ENCODE measurements at regions not wholly inside any gene's neighbourhood (a gene's known extent, or its start where the extent isn't known, plus 50 kb on each side); places are given as distances from the start of the nearest gene placed in this dataset.

- no peak overlapping the region for H3K4me3 ChIP-seq
- DNase-seq (ENCODE audit: extremely low spot score): no peak
- intact Hi-C loops (cut with DNase I): no loop called here
- no peaks in the 10 kb centered on the region for H3K4me1 ChIP-seq
- peaks cover 0 to 9% (median 0%) of the 10 kb centered on the region in 4 donors for H3K27me3 ChIP-seq
- no peak for TF ChIP-seq CTCF (IDR thresholded peaks at IDR 0.05)
- no peak for TF ChIP-seq POLR2AphosphoS5 (IDR thresholded peaks at IDR 0.05)
- no peak for TF ChIP-seq POLR2A (IDR thresholded peaks at IDR 0.05; ENCODE audit: low read depth)
- TF ChIP-seq EP300 (IDR thresholded peaks at IDR 0.05): no peak
- H3K36me3 ChIP-seq: no peaks in the 10 kb centered on the region
- no peaks in the 10 kb centered on the region for H3K9me3 ChIP-seq
- H3K27ac ChIP-seq (replicated peaks in 1 of 4): no peak overlapping the region
- 74% methylated on average over 2 of the region's 2 CpGs for WGBS
Measured at GRCh38 chr16:65994291-65994690, 372.2 kb upstream of the CDH5 start.

- DNase-seq (ENCODE audit: extremely low spot score): no peak
- WGBS: 64% methylated on average over 1 of the region's 1 CpG
- no peaks in the 10 kb centered on the region for H3K36me3 ChIP-seq
- peaks cover 0 to 4% (median 0%) of the 10 kb centered on the region in 4 donors for H3K4me1 ChIP-seq
- TF ChIP-seq POLR2AphosphoS5 (IDR thresholded peaks at IDR 0.05) (no peak), CTCF (IDR thresholded peaks at IDR 0.05) (no peak), POLR2A (IDR thresholded peaks at IDR 0.05; ENCODE audit: low read depth) (no peak), EP300 (IDR thresholded peaks at IDR 0.05) (no peak)
- no peak overlapping the region for H3K27ac ChIP-seq (replicated peaks in 1 of 4)
- H3K9me3 ChIP-seq: no peaks in the 10 kb centered on the region
- intact Hi-C loops (cut with DNase I): no loop called here
- H3K27me3 ChIP-seq: peaks cover 0 to 4% (median 0%) of the 10 kb centered on the region in 4 donors
- no peak overlapping the region for H3K4me3 ChIP-seq
Measured at GRCh38 chr16:65991149-65991701, 375.3 kb upstream of the CDH5 start.

GRCh38 chr16:65989861-65990604 lies 376.5 kb upstream of the CDH5 start:
- TF ChIP-seq POLR2AphosphoS5 (IDR thresholded peaks at IDR 0.05) (no peak), EP300 (IDR thresholded peaks at IDR 0.05) (no peak), POLR2A (IDR thresholded peaks at IDR 0.05; ENCODE audit: low read depth) (no peak), CTCF (IDR thresholded peaks at IDR 0.05) (no peak)
- 71% methylated on average over 5 of the region's 5 CpGs for WGBS
- no peak for DNase-seq (ENCODE audit: extremely low spot score)
- H3K27ac ChIP-seq (replicated peaks in 1 of 4): no peak overlapping the region
- intact Hi-C loops (cut with DNase I): no loop called here
- H3K4me3 ChIP-seq: no peak overlapping the region
- H3K27me3 ChIP-seq: peaks cover 0 to 8% (median 0%) of the 10 kb centered on the region in 4 donors
- no peaks in the 10 kb centered on the region for H3K9me3 ChIP-seq
- H3K36me3 ChIP-seq: no peaks in the 10 kb centered on the region
- H3K4me1 ChIP-seq: peaks cover 0 to 4% (median 0%) of the 10 kb centered on the region in 4 donors

GRCh38 chr16:65988024-65988595 lies 378.4 kb upstream of the CDH5 start:
- Histone ChIP-seq H3K4me1 (peaks cover 0 to 4% (median 0%) of the 10 kb centered on the region in 4 donors), H3K4me3 (no peak overlapping the region), H3K27ac (replicated peaks in 1 of 4) (no peak overlapping the region), H3K36me3 (no peaks in the 10 kb centered on the region), H3K9me3 (no peaks in the 10 kb centered on the region), H3K27me3 (peaks cover 0 to 8% (median 0%) of the 10 kb centered on the region in 4 donors)
- DNase-seq (ENCODE audit: extremely low spot score): no peak
- no peak for TF ChIP-seq CTCF (IDR thresholded peaks at IDR 0.05)
- no peak for TF ChIP-seq POLR2A (IDR thresholded peaks at IDR 0.05; ENCODE audit: low read depth)
- TF ChIP-seq POLR2AphosphoS5 (IDR thresholded peaks at IDR 0.05): no peak
- no peak for TF ChIP-seq EP300 (IDR thresholded peaks at IDR 0.05)
- WGBS: 75% methylated on average over 7 of the region's 8 CpGs
- intact Hi-C loops (cut with DNase I): no loop called here
